ENCODE measurements at regions not wholly inside any gene's neighbourhood (a gene's known extent, or its start where the extent isn't known, plus 50 kb on each side); places are given as distances from the start of the nearest gene placed in this dataset.

- TF ChIP-seq POLR2AphosphoS5 (IDR thresholded peaks at IDR 0.05) (no peak), CTCF (IDR thresholded peaks at IDR 0.05) (no peak), POLR2A (IDR thresholded peaks at IDR 0.05) (no peak), EP300 (IDR thresholded peaks at IDR 0.05) (no peak)
Observed at GRCh38 chr22:48558606-48559402, 1268.9 kb downstream of the BRD1 start.
